ENCODE measurements at regions not wholly inside any gene's neighbourhood (a gene's known extent, or its start where the extent isn't known, plus 50 kb on each side); places are given as distances from the start of the nearest gene placed in this dataset.
A peak's percentile ranks its signal among the peaks of the same experiment; 100 is the strongest.

DNA sequence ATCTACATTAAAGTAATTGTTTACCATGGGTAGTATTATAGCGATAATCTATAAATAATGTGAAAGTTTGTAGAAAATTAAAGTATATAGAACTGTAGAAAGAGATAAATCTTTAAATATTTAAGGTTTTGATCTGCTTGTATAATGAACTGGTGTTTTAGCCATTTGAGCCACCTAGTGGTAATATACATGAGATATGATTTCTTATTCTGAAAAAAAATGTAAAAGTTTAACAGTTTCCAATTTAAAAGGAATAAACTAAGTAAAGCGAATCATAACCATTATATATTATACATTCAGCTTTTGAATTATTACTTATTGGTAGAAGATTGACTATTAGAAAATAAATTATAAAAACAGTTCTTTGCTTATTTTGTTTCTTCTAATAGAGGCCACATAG is 91.2 kb downstream of the OTUD1 start:
- TF ChIP-seq CEBPB (IDR thresholded peaks at IDR 0.05; ENCODE audit: low read depth) (no peak), POLR2A (IDR thresholded peaks at IDR 0.05; ENCODE audit: borderline replicate concordance, extremely low read depth, insufficient read depth, insufficient read length) (no peak), SP1 (IDR thresholded peaks at IDR 0.05; ENCODE audit: low read depth) (no peak), EZH2 (IDR thresholded peaks at IDR 0.05) (no peak), EZH2phosphoT487 (IDR thresholded peaks at IDR 0.05; ENCODE audit: borderline replicate concordance) (no peak)
- TF ChIP-seq, protein P1, sequence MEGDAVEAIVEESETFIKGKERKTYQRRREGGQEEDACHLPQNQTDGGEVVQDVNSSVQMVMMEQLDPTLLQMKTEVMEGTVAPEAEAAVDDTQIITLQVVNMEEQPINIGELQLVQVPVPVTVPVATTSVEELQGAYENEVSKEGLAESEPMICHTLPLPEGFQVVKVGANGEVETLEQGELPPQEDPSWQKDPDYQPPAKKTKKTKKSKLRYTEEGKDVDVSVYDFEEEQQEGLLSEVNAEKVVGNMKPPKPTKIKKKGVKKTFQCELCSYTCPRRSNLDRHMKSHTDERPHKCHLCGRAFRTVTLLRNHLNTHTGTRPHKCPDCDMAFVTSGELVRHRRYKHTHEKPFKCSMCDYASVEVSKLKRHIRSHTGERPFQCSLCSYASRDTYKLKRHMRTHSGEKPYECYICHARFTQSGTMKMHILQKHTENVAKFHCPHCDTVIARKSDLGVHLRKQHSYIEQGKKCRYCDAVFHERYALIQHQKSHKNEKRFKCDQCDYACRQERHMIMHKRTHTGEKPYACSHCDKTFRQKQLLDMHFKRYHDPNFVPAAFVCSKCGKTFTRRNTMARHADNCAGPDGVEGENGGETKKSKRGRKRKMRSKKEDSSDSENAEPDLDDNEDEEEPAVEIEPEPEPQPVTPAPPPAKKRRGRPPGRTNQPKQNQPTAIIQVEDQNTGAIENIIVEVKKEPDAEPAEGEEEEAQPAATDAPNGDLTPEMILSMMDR (IDR thresholded peaks at IDR 0.05 in 2 of 3, conservative IDR thresholded peaks at IDR 0.05 in 1 of 3; ENCODE audit: borderline replicate concordance in 1 of 3, insufficient read depth in 1 of 3, low read depth in 2 of 3, low read length in 2 of 3), result peak in 2 of 3 experiments; percentile 30 to 41; a peak in 3 of 6 replicates
- TF ChIP-seq, protein P2, sequence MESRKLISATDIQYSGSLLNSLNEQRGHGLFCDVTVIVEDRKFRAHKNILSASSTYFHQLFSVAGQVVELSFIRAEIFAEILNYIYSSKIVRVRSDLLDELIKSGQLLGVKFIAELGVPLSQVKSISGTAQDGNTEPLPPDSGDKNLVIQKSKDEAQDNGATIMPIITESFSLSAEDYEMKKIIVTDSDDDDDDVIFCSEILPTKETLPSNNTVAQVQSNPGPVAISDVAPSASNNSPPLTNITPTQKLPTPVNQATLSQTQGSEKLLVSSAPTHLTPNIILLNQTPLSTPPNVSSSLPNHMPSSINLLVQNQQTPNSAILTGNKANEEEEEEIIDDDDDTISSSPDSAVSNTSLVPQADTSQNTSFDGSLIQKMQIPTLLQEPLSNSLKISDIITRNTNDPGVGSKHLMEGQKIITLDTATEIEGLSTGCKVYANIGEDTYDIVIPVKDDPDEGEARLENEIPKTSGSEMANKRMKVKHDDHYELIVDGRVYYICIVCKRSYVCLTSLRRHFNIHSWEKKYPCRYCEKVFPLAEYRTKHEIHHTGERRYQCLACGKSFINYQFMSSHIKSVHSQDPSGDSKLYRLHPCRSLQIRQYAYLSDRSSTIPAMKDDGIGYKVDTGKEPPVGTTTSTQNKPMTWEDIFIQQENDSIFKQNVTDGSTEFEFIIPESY (IDR thresholded peaks at IDR 0.05; ENCODE audit: extremely low read depth, insufficient replicate concordance, low read length), result no peak
- TF ChIP-seq, protein P3, sequence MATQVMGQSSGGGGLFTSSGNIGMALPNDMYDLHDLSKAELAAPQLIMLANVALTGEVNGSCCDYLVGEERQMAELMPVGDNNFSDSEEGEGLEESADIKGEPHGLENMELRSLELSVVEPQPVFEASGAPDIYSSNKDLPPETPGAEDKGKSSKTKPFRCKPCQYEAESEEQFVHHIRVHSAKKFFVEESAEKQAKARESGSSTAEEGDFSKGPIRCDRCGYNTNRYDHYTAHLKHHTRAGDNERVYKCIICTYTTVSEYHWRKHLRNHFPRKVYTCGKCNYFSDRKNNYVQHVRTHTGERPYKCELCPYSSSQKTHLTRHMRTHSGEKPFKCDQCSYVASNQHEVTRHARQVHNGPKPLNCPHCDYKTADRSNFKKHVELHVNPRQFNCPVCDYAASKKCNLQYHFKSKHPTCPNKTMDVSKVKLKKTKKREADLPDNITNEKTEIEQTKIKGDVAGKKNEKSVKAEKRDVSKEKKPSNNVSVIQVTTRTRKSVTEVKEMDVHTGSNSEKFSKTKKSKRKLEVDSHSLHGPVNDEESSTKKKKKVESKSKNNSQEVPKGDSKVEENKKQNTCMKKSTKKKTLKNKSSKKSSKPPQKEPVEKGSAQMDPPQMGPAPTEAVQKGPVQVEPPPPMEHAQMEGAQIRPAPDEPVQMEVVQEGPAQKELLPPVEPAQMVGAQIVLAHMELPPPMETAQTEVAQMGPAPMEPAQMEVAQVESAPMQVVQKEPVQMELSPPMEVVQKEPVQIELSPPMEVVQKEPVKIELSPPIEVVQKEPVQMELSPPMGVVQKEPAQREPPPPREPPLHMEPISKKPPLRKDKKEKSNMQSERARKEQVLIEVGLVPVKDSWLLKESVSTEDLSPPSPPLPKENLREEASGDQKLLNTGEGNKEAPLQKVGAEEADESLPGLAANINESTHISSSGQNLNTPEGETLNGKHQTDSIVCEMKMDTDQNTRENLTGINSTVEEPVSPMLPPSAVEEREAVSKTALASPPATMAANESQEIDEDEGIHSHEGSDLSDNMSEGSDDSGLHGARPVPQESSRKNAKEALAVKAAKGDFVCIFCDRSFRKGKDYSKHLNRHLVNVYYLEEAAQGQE (IDR thresholded peaks at IDR 0.05; ENCODE audit: low read depth), result no peak
